ENCODE measurements at regions not wholly inside any gene's neighbourhood (a gene's known extent, or its start where the extent isn't known, plus 50 kb on each side); places are given as distances from the start of the nearest gene placed in this dataset.
A peak's percentile ranks its signal among the peaks of the same experiment; 100 is the strongest.

GRCh38 chr17:77651988-77652387 is 306.5 kb upstream of the TNRC6C start:
- no peak for DNase-seq

- no peak for DNase-seq
These were observed 304.2 kb upstream of the TNRC6C start for GRCh38 chr17:77654296-77654695.

- DNase-seq: no peak
These were observed 303.7 kb upstream of the TNRC6C start for GRCh38 chr17:77654850-77655249.

DNA sequence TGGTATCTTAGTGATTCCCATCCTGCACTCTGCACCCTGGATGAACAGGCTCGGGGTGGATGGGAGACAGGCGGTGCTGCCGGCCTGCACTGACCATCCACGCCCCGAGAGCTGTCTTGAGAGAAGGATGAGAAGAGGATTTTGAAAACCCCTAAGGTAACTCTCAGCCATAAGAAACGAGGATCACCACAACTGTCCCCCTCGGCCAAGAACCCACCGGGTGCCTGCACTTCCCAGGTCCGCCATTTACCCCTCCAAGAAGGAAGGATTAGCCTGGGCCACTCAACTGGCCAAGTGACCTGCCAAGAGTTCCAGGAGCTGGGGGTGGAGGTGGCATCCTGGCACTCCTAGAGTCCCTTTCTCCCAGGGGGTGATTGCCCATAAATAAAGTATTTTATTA is 302.4 kb upstream of the TNRC6C start:
- DNase-seq: no peak

DNA sequence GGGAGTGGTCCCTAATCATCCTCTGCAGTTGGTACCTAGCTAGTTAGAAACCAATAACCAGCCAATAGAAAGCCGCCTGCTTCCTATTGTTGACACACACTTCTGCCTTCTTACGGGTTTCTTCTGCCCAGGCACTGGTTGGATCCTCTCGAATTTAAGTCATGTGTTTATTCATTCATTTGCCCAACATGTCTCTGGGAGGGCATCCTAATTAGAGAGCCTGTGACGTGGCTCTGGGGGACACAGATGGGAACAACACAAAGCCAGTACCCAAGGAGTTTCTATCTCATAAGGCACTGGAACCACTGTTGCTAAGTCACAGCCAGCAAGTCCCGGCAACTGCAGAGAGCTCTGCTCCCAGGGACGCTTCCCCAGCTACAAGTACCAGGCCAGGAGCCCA is 300.7 kb upstream of the TNRC6C start:
- DNase-seq: no peak

DNA sequence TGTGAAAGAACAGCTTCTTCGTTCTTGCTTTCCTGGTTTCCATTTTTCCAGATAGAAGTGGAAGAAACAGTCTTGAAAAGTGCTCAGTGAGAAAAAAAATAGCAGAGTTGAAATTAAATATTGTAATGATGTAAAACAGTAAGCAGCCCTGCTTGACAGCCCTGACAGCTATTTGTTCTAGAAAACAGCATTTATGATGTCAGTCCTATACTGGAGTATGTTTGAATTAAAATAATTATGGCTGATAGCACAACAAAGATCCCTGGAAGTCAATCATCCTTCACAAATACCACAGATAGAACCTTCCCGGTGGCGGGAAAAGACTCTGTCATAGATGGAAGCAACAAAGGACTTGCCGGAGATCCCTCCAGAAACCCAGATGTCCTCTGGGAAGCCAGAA is 298.0 kb upstream of the TNRC6C start:
- no peak for DNase-seq

DNA sequence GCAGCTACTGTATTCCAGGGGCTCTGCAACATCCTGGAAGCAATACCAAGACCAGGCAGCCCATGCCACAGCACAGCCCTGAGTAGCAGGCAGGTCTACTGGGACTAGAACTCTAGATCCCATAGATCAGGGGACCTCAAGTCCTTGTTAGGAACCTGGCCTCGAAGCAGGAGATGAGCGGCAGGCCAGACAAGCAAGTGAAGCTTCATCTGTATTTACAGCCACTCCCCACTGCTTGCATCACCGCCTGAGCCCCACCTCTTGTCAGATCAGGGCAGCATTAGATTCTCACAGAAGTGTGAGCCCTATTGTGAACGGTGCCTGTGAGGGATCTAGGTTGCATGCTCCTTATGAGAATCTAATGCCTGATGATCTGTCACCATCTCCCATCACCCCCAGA is 295.7 kb upstream of the TNRC6C start:
- no peak for DNase-seq

- DNase-seq: no peak
These were observed 294.3 kb upstream of the TNRC6C start for GRCh38 chr17:77664097-77664729.

- no peak for DNase-seq
These were observed 292.7 kb upstream of the TNRC6C start for GRCh38 chr17:77665833-77666232.

DNA sequence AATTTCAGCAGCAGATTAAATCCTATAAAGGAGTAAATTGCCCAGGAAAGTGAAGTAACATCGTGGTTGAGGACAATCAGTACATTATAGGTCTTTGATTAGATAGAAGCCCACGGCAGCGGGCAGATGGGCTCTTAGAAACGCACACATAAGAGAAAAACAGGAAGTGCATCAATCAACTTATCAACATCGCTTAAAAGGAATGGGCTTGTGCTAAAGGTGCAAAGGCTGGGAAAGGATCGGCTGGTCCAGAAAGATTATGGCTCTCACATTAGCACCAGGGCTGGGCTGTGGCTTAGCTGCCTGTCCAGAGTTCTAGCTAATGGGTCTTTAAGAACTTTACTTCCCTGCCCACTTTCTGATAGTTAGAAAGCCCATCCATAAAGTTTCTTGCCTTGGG is 292.0 kb upstream of the TNRC6C start:
- no peak for DNase-seq

GRCh38 chr17:77666881-77667395 is 291.6 kb upstream of the TNRC6C start:
- no peak for DNase-seq

DNA sequence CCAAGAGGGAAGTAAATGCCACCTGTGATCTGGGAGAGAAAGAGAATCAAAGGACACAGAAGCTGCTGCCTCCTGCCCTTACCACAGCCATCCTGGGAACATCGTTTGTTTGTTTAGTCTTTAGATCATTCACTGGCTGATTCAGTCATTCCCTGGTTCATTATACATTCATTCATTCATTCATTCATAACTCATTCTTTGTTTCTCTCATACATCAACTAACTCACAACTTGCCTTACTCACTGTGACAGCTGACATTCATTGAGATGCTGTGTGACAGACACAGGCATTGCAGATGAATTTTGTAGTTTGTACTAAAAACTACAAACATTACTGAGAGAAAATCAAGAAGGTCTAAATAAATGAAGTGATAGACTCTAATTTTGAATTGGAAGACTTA is 291.0 kb upstream of the TNRC6C start:
- no peak for DNase-seq

DNA sequence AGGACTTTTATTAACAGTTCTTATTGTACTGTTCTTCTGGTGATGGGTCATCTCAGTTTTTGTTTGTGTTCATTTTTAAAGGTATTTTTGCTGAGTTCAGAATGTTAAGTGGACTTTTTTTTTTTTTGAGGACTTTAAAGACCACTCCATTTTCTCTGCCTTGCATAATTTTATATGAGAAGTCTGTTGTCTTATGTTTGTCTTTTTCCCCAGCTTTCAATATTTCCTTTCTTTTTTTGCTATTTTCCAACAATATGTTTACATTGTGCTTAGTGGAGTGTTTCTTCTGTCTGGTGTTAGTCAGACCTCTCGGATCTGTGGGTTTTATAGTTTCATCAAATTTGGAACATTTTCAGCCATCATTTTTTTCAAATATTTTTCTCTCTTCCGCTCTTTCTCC is 290.0 kb upstream of the TNRC6C start:
- no peak for DNase-seq

- no peak for DNase-seq
These were observed 288.3 kb upstream of the TNRC6C start for GRCh38 chr17:77670173-77670572.

- DNase-seq: no peak
These were observed 284.1 kb upstream of the TNRC6C start for GRCh38 chr17:77674358-77674757.

DNA sequence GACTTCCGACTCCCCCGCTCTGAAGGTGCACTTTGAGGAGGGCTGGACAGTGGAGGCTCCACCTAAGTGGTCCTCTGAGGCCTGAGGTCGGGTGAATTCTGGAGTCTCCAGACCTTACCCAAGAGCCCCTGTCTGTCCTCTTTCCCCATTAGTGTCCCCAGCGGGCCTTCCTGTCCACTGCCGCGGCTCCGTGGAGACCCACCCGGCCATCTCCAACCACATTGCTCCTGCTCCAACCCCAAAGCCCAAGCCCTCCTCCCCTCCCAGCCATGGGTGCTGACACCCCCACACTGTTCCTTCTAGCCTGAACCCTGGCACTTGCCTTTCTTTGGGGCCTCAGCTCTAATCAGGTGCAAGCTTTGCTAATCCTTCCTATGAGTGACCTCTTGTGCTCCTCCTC is 283.1 kb upstream of the TNRC6C start:
- no peak for DNase-seq

DNA sequence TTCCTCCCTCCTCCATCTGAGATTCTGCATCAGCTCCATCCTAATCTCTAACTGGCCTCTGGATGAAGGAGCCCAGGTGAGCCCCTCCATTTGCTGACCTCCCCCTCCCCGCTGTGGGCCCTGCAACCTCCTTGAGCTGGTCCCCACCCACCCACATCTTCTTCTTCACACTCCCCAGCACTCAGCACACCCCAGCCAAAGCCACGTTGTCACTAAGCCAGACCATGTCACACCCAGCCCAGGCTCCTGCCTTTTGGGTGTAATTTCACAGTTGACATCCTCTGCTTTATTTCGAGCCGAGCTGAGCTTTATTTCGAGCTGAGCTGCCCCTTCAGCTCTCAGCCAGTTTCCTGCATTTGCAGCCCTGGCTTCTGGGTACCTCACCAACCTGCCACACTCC is 282.7 kb upstream of the TNRC6C start:
- no peak for DNase-seq

DNA sequence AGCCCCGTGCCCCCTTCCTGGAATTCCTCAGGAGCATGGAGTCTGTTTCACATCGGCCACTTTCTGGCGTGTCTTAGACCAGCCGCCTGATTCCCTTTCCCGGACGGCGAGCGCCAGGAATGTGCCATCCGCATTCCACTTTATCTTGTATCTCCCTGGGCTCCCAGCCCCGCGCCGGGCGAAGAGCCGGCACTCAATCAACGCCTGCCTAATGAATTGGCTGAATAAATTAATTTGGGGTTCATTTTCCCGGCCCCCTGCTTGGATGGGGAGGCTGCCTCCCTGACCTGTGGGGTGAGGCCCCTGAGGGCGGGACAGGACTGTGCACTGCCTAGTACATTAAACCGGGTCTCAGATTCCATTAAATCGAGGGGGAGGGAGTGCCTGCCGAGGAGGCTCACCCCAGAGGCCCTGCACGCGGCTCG is 282.3 kb upstream of the TNRC6C start:
- DNase-seq: no peak

DNA sequence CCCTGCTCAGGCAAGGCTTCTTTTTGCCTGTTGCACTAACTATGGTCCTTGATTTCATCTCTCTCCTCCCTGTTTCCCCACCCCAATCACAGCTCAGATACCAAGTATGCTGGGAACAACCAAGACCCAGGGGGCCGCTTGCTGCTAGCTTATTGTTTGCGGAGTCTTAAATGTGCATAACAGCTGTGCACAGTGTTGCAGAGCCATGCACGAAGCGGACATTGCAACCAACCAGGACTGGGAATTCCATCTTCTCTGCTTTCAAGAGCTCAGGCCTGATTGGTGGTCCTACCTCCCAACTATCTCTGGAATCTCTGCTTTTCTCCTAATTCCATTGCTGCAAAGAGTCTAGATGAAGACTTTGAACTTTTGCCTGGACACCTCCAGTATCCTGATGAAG is 281.3 kb upstream of the TNRC6C start:
- DNase-seq: peak; percentile 91

DNA sequence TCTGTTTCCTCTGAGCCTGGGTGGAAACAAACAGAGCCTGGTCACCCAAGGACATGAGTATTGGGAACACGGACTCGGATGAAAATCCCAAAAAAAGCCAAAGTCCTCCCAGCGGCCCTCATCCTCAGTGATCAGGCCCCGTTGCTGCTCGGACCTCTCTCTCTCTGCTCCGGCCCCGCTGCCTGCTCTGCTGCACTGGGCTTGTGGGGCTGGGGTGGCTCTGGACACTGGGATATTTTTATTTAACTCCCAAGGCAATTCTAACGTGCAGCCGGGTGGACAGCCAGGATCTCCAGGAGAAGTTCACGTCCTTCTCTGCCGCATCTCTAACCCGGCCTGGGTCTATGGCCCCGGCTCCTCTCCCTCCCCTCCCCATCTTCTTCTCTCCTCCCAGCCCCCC is 280.9 kb upstream of the TNRC6C start:
- no peak for DNase-seq

DNA sequence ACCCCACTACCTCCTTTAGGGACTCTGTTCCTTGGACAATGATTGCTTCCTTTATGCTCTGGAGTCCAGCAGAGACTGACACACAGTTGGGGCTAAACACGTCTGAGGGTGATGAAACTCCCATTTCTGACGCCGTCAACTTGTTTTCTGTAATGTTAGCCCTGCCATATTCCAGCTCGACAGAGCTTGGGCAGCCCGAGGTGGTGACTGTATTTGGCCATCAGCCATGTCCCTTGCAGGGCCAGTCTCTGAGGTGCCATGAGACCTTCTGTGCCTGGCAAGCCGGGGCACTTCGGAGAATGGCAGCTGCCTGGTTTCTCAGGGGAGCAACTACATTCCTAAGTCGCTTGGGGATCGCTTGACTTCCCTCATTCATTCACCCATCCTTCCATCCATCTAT is 278.9 kb upstream of the TNRC6C start:
- DNase-seq: no peak

DNA sequence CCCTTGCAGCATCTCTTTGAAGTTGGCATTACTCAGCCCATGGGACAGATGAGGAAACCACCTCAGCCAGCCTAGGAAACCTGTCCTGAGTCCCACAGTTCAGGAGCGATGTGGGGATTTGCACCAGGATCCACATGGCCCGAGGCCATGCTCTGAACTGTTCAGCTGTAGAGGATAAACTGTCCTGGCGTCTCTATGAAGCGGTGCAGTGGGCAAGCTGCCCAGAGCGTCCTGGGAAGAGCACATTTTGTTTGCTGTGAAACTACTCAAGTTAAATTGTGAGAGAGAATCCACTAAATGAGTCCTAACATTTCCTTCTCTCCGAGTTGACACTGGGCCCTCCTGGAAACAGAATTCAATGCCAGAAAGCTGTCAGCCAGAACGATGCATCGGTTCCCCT is 276.6 kb upstream of the TNRC6C start:
- no peak for DNase-seq

- DNase-seq: no peak
These were observed 273.4 kb upstream of the TNRC6C start for GRCh38 chr17:77684803-77685798.

All from skin of body (tissue), 1 donor.